Embryonic facial prominence (tissue), 1 donor: ENCODE measurements at regions not wholly inside any gene's neighbourhood (a gene's known extent, or its start where the extent isn't known, plus 50 kb on each side); places are given as distances from the start of the nearest gene placed in this dataset.

Experiments
- DNase-seq: peaks from one replicate; pipeline ENCODE4 v3.0.0-alpha.2; 2016; ENCODE audit errors: extremely low spot score

GRCh38 chr2:204108781-204109295 is 172.3 kb downstream of the ICOS start:
- DNase-seq: no peak

- DNase-seq: no peak
These were observed 173.1 kb downstream of the ICOS start for GRCh38 chr2:204109681-204110080.

DNA sequence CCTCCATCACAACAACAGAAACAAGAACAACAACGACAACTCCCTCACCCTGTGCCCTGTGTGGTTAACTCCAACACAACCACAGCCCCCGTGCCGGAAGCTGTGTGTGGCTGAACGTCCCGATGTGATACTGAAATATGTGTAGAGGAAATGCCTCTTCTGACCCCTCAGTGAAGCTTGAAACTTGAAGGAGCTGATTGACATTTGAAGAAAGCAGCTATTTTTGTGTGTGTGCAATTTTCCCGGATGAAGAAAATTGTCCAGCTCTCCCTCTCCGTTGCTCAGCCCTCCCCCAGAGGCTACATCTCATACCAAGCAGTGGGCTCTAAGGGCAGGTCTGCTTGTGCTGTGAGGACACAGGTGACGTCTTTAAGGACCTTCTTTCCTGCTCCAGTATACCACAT is 173.8 kb downstream of the ICOS start:
- DNase-seq: no peak

- DNase-seq: peak; percentile 62
These were observed 174.4 kb downstream of the ICOS start for GRCh38 chr2:204110751-204111516.

DNA sequence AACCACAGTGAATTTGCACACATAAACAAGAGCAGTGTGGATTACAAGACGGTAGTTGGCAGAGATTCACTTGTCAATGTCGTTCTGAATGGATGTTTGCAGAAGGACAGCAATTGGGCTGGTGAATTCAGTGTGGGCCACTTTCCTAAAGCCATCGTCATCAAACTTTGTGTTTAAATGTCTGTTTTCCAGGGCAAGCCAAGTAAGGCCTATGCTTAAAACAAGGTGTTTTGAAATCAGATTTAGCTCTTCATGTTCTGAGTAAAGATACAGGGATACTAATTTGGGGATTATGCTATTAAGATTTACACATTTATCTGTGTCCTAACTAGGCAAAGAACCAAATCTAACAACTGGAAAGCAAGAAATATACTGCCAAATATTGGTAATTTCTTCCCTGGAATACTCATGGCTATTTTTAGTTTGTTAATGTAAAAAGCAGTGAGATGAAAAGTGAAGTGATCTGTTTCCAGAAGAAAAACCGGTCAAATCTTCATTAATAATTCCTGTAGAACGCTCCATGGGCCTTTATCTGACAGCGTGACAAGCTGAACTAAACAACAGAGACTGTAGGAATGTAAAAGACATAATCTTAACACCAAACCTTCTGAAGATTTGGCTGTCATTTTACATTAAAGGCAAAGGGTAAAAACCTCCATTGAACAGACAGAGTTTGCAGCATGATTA is 175.7 kb downstream of the ICOS start:
- no peak for DNase-seq

DNA sequence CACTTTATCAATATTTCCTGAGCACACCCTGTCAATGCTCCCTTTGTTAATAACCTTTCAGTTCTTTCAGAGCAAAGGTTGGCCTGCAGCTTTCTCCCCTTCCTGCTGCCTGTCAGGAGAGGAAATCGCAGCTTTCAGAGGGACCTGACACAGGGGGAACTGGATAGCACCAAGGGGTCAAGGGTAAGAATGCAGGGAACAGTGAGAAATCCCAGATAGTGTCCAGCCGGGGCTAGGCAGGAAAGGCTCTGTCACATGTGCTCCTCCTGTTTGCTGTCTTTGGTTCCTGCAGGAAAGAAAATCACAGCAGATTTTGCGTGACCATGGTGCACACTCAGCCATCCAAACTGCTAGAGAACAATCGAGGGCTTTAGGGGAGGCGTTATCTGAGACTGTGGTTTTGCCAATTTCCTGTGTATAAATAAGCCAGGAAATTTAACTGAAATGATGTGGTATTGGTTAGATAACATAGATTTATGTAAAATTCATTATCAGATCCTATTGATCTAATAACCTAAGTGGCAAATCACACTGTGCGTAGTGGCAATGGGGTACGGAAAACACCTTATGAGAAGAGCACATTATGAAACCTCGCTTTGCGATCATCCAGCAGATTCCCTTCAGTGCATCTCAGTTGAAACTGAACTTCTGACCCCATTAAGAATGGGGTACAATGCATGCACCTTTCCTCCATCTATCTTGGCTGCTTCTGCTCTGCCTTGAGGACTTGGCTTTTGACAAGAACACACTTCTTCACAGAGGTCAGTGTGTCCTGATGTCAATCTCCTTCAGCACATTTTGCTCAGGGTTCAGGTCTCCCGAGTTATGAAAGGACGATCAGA is 178.0 kb downstream of the ICOS start:
- no peak for DNase-seq

- no peak for DNase-seq
These were observed 178.8 kb downstream of the ICOS start for GRCh38 chr2:204115137-204116056.

DNA sequence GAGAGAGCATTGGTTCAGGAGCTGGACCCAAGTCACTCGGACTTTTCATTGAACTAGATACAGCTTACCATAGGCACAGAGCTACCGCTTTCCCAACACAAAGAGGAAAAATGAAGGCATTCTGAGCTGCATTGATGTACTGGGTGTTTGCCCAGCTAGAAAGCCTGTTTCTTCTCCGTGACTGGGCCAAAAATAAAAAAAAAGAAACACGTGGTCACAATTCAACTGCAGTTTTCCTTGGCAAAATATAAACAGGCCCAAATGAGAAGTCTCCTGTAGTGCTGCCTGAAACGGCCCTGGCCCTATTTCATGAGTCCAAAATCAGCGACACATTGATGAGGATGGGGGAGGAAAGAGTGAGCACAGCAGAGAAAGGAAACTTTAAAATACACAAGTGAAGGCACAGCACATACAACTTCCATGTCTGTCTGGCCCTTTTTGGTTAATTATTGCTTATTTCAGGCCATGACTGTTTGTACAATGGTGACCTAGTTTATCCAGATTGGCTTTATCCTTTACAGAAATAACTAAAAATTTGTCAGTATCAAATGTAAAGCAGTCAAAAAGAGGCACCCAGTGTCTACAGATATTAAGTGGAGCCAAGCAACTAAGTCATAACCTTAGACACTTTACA is 179.7 kb downstream of the ICOS start:
- DNase-seq: no peak

DNA sequence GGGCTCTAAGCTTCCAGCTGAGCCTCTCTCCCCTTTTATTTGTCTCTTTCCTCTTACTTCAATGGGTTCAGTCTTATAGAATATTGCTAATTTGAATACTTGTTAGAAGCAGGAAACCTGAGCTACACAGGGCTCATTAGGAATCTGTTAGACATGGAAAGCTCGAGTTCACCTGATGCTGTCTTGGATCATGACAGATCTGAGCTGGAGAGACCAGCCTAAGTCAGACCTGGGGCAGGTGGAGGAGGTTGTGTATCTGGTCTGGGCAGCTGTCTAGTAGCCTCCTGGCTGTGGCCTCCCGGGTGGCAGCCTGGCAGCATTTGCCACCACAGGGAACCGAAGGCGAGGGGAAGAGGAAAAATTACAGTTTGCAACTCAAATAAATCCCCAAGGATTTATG is 185.9 kb downstream of the ICOS start:
- DNase-seq: no peak

DNA sequence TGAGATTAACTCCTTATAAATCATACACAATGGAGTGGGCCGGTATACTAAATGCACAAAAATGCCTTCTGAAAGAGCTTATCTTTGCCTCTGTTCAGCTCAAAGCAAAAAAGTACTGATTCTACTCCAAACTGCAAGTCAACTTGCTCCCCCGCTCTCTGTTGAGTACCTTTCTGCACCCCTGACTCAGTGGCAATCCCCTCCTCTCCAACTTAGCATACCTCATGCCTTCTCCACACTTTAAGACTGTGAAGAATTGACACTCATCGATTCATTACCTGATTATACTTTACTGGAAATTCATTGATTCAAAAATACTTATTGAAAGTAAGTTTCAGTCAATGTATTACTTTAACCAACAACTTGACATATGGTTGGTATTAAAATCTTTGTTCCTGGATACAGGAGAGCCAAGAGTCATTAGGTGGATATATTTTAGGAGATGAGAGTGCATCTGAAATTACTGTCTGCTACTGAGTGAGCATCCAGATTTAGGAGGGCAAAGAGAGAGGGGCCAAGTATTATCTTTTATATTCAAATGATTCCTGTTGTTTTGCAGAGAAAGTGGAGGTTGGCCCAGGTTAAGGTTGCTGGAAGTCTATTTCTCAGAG is 187.7 kb downstream of the ICOS start:
- no peak for DNase-seq

GRCh38 chr2:204126705-204127104 is 190.1 kb downstream of the ICOS start:
- DNase-seq: no peak

GRCh38 chr2:204127238-204127637 is 190.7 kb downstream of the ICOS start:
- no peak for DNase-seq

GRCh38 chr2:204129591-204130294 is 193.2 kb downstream of the ICOS start:
- DNase-seq: peak; percentile 21

- DNase-seq: no peak
These were observed 195.1 kb downstream of the ICOS start for GRCh38 chr2:204131621-204132020.

- no peak for DNase-seq
These were observed 196.9 kb downstream of the ICOS start for GRCh38 chr2:204133476-204133875.

DNA sequence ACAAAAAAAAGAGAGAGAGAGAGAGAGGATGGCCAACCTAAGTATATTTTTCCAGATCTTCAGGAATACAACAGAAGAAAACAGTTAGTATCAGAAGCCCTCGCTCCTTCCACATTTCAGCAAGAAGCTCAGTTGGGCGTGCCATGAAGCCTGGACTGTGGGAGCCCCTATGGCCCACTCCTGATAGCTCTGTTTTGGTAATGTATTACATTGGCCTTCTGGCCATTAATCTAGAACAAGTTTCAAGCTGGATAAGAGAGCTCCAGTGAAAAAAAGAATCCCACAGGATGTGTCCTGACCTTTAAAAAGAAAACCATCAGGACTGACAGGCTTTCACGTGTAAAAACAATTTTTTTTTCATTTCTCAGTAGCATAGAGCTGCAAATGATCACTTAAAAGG is 197.9 kb downstream of the ICOS start:
- no peak for DNase-seq

- DNase-seq: no peak
These were observed 199.2 kb downstream of the ICOS start for GRCh38 chr2:204135752-204136151.

DNA sequence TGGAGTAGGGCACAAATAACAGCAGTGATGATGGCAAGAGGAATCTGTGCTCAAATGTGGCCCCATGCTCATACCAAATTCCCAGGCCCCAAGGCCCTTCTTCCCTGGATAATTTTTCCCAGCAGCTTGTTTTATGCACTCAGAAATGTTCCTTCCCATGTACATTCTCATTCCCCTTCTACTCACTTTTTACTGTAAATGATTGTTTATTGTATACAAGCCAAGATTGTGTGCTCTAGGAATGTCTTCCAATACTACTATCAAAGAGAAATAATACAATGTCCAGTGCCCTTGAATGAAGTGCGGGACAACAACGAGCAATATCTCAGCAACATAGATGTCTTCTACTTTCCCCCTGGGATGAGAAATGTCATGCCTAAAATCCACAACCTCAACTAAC is 201.6 kb downstream of the ICOS start:
- no peak for DNase-seq

DNA sequence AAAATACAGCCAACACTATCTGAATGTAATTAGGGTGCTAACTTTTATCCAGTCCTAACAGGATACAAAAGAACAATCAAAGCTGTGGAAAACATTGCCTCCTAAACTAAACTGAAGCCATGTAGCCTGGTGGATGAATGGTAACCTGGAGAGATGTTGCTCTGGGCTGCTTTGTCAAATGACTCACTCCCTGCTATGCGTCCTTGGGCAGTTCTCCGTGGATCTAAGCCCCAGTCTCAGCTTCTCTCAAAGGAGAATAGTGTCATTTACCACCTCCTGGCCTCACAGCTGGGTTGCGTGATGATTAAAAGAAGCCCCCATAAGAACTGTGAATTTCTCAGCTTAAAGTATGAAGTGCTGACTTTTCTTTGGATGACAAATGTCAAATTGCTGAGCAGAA is 203.7 kb downstream of the ICOS start:
- no peak for DNase-seq
